ENCODE measurements at regions not wholly inside any gene's neighbourhood (a gene's known extent, or its start where the extent isn't known, plus 50 kb on each side); places are given as distances from the start of the nearest gene placed in this dataset.

DNA sequence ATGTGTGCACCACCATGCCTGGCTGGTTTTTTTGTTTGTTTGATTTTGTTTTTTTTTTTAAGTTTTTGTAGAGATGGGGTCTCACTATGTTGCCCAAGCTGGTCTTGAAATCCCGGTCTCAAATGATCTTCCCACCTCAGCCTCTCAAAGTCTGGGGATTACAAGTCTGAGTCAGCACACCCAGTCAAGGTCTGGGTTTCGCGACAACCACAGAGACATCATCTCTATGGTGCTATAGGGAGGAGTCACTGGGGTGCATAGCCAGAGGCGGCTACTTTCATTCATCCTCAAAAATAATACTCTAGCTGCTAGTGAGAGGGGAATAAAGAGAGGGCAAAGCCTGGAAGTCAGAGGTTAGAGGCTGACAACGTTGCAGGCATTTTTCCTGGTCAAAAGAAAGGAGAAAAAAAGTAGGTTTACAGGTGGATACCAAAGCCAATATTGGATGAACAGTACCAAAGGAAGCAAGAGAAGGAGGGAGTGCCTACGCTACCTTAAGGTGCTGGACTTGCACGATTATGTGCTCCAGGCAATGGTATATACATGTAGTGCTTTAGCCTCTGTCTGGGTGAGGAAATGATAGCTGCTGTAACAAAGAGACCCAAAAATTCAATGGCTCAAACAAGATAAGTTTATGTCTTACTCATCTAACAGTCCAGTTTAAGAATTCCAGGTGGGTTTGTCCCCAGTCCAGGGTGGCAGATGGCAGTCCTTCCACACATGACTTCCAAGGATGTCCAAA, 178.3 kb downstream of the SKIDA1 start (continued):
- TF ChIP-seq, protein P1, sequence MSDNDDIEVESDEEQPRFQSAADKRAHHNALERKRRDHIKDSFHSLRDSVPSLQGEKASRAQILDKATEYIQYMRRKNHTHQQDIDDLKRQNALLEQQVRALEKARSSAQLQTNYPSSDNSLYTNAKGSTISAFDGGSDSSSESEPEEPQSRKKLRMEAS (IDR thresholded peaks at IDR 0.05) = no peak
- no peak for TF ChIP-seq POU5F1 (IDR thresholded peaks at IDR 0.05; ENCODE audit: low read depth, low read length)
- TF ChIP-seq EP300 (IDR thresholded peaks at IDR 0.05; ENCODE audit: borderline replicate concordance in 1 of 2, low read depth in 2 of 2, low read length in 2 of 2) = no peak
- TF ChIP-seq ASH2L (IDR thresholded peaks at IDR 0.05; ENCODE audit: low read length) = no peak
- no peak for TF ChIP-seq CBX8 (IDR thresholded peaks at IDR 0.05; ENCODE audit: borderline replicate concordance, low read depth, low read length)
- no peak for TF ChIP-seq CEBPB (IDR thresholded peaks at IDR 0.05; ENCODE audit: low read depth, low read length)
- no peak for TF ChIP-seq BRCA1 (IDR thresholded peaks at IDR 0.05; ENCODE audit: low read depth, low read length)
- no peak for TF ChIP-seq TCF12 (IDR thresholded peaks at IDR 0.05; ENCODE audit: low read depth, low read length)
